KG1 (cell line): ENCODE measurements at regions not wholly inside any gene's neighbourhood (a gene's known extent, or its start where the extent isn't known, plus 50 kb on each side); places are given as distances from the start of the nearest gene placed in this dataset.

Experiments
- DNase-seq: peaks from one replicate; lab custom pipeline; 2025; lab: John Stamatoyannopoulos, UW

DNA sequence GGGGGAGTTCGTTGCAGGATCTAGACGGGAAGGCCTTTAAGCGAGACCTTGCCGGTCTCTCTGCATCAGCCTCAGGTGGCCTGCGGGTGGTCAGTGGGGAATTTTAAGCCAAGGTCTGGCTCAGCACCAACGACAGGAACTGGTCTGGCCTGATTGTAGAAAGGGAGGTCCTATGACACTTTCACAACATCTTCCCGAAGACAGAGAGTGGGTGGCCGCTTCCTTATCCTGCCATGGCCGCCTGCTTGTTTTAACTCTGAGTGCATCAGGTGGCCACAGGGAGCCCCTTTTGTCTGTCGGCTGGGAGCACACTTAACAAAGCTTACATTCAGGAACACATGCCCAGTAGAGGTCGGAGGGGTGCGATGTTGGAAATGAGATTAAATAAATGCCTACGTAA is 363.7 kb upstream of the MYT1L start:
- no peak for DNase-seq

DNA sequence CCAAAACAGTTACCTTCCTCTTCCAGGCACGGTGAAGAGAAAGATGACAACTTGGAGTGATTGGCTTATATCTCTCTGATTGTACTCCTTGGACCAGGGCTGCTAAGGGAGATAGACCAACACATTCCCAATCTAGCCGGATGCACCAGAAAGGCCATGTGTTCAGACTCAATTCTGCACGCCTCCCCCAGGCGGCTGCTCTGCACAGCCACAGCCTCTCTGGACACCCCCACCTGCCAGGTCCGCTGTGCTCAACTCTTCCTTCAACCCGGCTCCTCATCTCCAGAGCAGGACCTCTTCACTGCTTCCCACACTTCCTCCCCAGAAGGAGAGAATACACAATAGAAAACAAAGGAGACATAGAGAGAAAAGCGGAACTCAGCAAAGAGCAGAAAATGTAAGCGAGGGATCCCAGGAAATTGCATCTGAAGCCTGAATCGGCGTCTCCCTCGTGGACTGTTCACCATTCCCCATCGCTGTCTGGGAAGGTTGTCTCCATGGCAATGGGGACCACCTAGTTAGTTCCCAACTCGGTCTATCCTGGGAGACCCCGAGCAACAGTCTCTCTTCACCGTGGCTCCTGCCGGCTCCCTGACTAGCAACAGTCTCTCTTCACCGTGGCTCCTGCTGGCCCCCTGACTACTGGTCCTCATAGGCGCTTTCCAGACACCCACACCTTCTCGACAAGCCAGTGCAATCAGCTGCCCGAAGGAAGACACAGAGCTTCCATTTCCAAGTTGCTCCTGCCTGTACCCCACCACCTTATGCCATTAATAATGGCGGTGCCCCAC is 361.7 kb upstream of the MYT1L start:
- DNase-seq: no peak

DNA sequence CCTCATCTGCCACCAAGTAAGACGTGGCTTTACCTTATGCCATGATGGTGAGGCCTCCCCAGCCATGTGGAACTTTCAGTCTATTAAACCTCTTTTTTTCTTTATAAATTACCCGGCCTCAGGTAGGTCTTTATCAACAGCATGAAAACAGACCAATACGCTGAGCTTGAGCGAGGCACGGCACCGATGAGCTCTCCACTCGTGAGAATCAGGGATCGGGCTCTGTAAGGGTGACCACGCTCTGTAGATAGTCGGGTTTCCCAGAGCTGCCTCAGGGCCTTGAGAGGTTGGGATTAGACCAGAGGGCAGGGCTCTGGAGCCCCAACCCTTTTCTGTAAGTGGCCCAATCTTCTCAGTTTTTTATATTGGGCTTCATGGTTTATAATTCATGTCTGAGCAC is 360.3 kb upstream of the MYT1L start:
- DNase-seq: no peak

GRCh38 chr2:2690985-2691384 is 359.9 kb upstream of the MYT1L start:
- DNase-seq: no peak

GRCh38 chr2:2689306-2689705 is 358.2 kb upstream of the MYT1L start:
- no peak for DNase-seq

GRCh38 chr2:2688254-2688653 is 357.2 kb upstream of the MYT1L start:
- DNase-seq: no peak

- DNase-seq: no peak
These were observed 356.7 kb upstream of the MYT1L start for GRCh38 chr2:2687745-2688144.

- no peak for DNase-seq
These were observed 355.1 kb upstream of the MYT1L start for GRCh38 chr2:2686222-2686621.

DNA sequence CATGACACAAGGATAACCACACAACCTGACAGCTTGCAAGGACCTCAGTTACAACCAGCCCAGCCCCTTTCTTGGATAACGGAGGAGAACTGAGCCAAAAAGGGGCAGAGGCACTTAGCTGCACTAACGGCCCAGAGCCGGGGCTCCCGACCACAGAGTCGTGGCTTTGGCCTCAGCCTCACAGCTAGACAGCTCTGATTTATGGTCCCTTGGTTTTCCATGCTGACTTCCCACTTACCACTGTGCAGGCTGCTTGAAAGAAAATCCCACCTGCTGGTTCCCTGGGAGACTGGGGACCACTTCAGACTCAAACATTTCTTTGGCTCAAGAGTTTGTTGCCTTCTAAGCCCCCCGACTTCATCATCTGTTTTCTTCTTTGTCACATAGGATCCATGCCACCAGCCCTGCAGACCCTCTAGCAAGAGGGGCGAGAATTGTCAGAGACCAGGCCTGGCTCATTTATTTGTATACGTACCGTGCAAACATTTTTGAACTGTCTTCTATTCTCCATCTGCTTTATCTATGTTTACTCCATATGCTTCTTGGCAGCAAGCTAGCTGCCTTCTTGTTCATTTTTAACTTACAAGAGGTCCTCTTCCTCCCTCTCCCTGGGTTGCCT is 352.6 kb upstream of the MYT1L start:
- DNase-seq: no peak

DNA sequence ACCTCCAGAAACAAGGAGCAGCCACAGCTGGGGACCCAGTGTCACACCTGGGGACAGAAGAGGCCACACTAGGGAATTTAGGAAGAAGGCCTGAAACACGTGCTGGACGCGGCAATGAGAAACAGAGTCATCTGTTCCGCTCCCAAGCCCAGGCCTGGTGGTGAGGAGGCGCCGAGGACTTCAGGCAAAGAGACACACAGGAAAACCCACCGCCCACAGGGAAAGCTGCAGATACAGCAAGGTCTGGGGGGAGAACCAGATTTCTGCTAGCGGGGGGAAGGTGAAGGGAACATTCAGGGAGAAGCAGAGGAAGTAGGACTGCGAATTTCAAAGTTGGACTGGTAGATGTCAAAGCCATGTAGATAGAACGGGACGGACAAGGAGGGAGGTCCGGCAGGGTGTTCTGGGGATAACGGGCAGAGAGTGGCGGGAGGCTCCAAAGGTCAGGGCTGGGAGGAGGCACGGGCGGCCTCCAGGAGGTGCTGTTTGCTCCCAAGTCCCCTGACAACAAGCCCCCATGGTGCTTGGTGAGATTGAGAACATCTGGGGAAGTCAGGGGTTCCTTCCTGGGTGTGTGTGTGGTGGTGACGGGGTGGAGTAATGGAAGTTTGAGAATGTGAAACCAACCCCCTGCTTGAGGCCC is 351.7 kb upstream of the MYT1L start:
- no peak for DNase-seq

DNA sequence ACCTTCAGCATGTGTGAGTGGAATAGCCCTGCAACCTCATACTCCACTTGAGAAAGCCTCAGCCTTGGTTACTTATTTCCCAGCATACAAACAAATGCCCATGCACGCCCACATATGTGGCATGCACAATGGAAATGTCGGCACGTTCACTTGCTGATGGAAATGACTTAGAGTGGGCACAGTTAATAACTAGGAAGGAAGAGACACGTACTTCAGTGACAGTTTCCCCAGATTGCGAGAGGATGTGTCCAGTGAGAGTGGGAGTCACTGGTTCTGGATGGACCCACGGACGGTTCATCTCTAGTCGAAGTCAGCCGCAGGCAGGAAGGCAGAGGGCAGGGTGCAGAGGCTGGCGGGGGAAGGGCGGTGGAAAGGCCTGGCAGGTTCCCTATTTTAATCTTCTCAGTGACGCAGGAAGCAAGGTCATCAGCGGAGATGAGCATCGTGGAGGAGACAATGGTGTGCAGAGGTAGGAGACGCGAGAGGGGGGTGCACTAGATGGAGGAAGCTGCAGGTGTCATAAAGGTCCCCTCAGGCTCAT is 350.7 kb upstream of the MYT1L start:
- no peak for DNase-seq

DNA sequence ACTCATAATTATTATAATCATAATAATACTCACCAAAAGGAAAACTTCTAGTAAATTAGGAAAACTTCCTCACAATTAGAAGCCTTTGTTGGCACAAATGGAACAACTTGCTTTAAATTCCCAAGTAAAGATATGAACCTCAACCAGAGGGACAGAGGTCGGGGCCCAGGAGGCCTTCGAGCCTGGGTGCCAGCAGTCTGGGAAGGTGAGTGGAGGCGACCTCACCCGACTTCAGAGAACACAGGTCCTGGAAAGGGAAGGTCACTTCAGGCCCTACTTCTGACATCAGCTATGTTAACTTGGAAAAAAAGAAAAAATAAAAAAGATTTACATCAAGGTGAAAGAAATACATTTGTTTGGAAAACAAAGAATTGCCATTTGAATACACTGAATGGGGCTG is 350.0 kb upstream of the MYT1L start:
- no peak for DNase-seq

DNA sequence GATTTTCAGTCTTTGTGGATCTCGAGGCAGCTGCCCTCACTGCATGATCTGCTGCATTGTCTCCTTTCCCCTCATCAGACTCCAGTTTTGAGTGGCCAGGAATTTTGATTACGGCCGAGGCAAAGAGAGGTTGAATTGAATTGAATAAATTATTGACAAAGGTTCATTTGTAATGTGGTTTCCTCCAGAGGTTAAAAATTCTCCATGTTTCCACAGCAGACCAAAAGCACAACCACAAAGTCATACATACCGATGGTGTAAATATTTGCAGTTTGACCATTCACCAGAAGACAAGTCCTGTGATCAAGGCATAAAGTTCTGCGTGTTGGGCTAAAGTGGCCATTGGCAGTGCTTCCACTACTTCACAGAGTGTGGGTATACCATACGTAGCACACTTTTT is 343.8 kb upstream of the MYT1L start:
- no peak for DNase-seq

GRCh38 chr2:2673406-2673805 is 342.3 kb upstream of the MYT1L start:
- DNase-seq: no peak

- no peak for DNase-seq
These were observed 341.2 kb upstream of the MYT1L start for GRCh38 chr2:2672249-2672648.

DNA sequence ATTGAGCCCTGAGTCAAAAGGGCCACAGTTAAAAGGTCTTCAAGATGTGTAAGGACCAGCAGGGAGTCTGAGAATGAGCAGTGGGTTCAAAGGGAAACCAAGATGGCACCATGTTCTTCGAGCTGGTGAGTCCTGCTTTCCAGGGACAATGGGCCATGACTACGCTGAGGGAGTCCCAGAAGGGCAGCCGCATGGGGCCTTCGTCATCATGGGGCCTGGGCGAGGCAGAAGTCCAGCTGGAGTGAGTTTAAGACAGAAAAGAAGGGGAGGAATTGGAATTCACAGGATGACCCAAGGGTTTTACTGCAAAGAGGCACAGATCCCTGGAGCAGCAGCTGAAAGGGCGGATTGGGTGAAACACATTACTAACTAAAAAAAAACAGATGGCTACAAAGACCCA is 340.8 kb upstream of the MYT1L start:
- DNase-seq: no peak

GRCh38 chr2:2669316-2669715 is 338.2 kb upstream of the MYT1L start:
- no peak for DNase-seq

GRCh38 chr2:2668681-2669265 is 337.7 kb upstream of the MYT1L start:
- DNase-seq: no peak

GRCh38 chr2:2667690-2668089 is 336.6 kb upstream of the MYT1L start:
- no peak for DNase-seq

GRCh38 chr2:2665834-2666133 is 334.7 kb upstream of the MYT1L start:
- DNase-seq: no peak

DNA sequence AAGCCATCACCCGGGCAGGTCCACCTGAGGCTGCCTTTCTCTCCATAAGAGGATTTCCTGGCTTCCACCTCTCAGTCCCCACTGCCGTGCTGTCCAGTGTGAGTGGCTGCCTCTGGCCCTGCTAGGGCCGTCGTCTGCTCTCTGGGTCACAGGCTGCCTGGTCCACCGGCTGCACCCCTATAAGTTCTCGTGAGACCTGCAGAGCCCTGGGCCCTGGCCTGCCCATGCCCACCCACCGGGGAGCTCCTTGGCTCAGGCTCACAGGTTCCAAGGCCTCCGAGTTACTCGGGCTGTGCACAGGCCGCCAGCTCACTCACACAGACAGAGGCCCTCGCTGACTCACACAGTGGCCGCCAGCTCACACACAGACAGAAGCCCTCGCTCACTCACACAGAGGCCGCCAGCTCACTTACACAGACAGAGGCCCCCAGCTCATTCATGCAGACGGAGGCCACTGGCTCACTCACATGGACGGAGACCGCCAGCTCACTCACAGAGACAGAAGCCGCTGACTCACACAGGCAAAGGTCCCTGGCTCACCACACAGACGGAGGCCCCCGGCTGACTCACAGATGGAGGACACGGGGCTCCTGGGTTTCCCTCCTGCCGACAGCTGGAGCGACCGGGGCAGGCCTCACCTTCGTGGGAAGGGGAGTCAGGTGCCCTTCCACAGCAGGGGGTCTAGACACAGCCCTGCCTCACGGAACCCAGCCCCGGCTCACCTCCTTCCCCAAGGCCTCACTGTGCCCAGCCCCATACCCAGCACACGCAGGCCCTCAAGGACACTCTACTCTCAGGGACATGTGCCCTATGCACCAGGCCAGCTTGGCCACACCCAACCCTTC is 334.1 kb upstream of the MYT1L start:
- DNase-seq: no peak

- DNase-seq: no peak
These were observed 332.4 kb upstream of the MYT1L start for GRCh38 chr2:2663401-2664036.
